Osteocyte (in vitro differentiated cells): ENCODE measurements at regions not wholly inside any gene's neighbourhood (a gene's known extent, or its start where the extent isn't known, plus 50 kb on each side); places are given as distances from the start of the nearest gene placed in this dataset.
"Not testable (repeated sequence)": the region's sequence is repeated elsewhere in the genome, so short reads cannot be mapped to it uniquely, and the experiment has no call there.

Source experiments
- DNase-seq: peaks from one replicate; pipeline ENCODE4 v3.0.0; 2021; ENCODE audit warnings: mixed read lengths; ENCODE audit not compliant: unreplicated experiment; ENCODE audit errors: extremely low spot score
- H3K27ac Mint-ChIP-seq: one replicate; pipeline ENCODE4 v1.8.0; 2021; ENCODE audit warnings: mild to moderate bottlenecking, mixed read lengths; ENCODE audit not compliant: unreplicated experiment
- H3K27me3 Mint-ChIP-seq: one replicate; pipeline ENCODE4 v1.8.0; 2021; ENCODE audit warnings: mixed read lengths; ENCODE audit not compliant: unreplicated experiment
- H3K36me3 Mint-ChIP-seq: one replicate; pipeline ENCODE4 v1.8.0; 2021; ENCODE audit warnings: mixed read lengths; ENCODE audit not compliant: unreplicated experiment
- H3K4me1 Mint-ChIP-seq: one replicate; pipeline ENCODE4 v1.8.0; 2021; ENCODE audit warnings: mixed read lengths; ENCODE audit not compliant: unreplicated experiment
- H3K4me3 Mint-ChIP-seq: one replicate; pipeline ENCODE4 v1.8.0; 2021; ENCODE audit warnings: mild to moderate bottlenecking, moderate library complexity, mixed read lengths; ENCODE audit not compliant: unreplicated experiment
- H3K9me3 Mint-ChIP-seq: one replicate; pipeline ENCODE4 v1.8.0; 2021; ENCODE audit warnings: mixed read lengths; ENCODE audit not compliant: unreplicated experiment
- TF ChIP-seq, protein P1 (sequence below): fragments of 200-600 bp; sonication (generic); IDR thresholded peaks from 2 replicates; pipeline ENCODE4 v1.5.0; 2021; ENCODE audit warnings: antibody characterized with exemption, mild to moderate bottlenecking, moderate library complexity

DNA sequence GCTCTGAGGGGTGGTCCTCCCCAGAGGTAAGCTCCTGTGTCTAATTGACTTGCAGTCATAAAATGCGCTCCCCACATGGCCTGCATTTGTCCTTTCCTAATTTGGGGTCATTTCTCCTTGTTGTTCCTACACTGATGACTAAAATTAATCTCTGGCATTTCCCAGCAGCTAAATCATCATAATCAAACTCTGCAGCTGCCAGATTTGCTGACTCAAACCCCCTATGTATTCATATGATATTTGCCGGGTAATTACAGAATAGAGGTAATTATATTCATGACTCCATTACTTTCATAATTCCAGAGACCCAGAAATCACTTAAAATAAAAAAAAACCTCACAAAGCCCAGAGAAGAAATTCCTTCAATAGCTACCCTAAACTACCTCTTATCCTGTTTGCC, 331.4 kb upstream of the KLHL29 start:
- peaks cover 3% of the 10 kb centered on the region for H3K9me3 Mint-ChIP-seq
- TF ChIP-seq, protein P1, sequence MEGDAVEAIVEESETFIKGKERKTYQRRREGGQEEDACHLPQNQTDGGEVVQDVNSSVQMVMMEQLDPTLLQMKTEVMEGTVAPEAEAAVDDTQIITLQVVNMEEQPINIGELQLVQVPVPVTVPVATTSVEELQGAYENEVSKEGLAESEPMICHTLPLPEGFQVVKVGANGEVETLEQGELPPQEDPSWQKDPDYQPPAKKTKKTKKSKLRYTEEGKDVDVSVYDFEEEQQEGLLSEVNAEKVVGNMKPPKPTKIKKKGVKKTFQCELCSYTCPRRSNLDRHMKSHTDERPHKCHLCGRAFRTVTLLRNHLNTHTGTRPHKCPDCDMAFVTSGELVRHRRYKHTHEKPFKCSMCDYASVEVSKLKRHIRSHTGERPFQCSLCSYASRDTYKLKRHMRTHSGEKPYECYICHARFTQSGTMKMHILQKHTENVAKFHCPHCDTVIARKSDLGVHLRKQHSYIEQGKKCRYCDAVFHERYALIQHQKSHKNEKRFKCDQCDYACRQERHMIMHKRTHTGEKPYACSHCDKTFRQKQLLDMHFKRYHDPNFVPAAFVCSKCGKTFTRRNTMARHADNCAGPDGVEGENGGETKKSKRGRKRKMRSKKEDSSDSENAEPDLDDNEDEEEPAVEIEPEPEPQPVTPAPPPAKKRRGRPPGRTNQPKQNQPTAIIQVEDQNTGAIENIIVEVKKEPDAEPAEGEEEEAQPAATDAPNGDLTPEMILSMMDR: no peak
- no peaks in the 10 kb centered on the region for H3K27me3 Mint-ChIP-seq
- H3K4me1 Mint-ChIP-seq: no peaks in the 10 kb centered on the region
- no peak overlapping the region for H3K4me3 Mint-ChIP-seq
- no peak overlapping the region for H3K27ac Mint-ChIP-seq
- no peaks in the 10 kb centered on the region for H3K36me3 Mint-ChIP-seq
- no peak for DNase-seq

DNA sequence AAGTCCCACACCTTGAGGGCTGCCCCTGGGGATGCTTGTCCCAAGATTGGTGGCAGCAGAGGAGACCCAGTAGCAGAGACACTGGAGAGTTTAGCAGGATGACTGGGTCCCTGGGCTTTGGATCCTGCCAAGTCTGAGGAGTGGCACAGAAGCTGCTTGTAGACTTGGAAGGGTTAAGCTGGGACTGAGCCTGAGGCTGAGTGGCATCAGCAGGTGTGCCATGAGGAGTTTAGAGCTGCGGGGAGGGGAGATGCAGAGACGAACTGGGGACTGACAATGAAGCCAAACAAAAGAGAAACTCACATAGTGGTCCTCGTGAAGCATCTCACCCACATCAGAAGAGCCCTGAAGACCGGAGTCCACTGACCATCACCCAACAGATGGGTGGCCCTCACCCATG, 329.7 kb upstream of the KLHL29 start:
- Mint-ChIP-seq H3K9me3 (peaks cover 3% of the 10 kb centered on the region), H3K27me3 (no peaks in the 10 kb centered on the region), H3K4me3 (no peak overlapping the region), H3K4me1 (no peaks in the 10 kb centered on the region), H3K27ac (no peak overlapping the region), H3K36me3 (no peaks in the 10 kb centered on the region)
- TF ChIP-seq, protein P1: no peak
- DNase-seq: no peak

DNA sequence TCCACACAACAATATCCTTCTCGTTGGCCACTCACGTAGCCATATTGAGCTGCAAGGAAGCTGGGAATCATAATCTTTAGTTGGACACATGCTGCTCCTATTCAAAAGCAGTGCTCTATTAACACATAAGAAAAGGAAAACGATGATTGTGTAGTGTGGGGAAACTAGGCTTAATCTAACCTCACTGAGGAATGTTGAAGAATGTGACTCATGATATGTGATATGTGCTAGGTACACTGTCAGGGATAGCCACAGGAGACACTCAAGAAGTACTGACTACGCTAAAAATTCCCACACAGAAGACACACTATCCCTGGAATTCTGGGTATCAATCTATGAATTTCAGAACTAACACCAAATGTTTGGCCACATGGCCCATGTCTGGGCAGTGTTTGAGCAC, 328.1 kb upstream of the KLHL29 start:
- not testable (repeated sequence) for H3K4me1 Mint-ChIP-seq, H3K27ac Mint-ChIP-seq, H3K36me3 Mint-ChIP-seq, H3K4me3 Mint-ChIP-seq, H3K9me3 Mint-ChIP-seq, H3K27me3 Mint-ChIP-seq, DNase-seq

DNA sequence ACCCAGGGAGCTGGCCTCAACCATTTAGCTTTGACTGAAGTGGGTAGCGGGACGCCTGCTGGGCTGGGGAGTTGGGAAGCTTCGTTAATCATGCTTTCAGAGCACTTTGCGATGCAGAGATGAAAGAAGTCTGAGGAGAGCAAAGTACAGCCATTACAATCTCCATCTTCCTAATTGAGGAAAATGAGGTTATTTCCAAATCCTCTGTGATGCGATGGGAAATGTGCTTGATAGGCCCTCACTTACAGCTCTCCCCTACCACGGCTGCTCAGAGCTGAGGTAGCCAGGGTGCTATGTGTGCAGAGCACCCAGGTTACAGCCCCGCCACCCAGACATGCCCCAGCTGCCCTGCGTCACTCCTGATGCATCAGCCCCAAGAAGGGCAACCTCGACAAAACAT, 326.5 kb upstream of the KLHL29 start:
- H3K27ac Mint-ChIP-seq: no peak overlapping the region
- H3K4me1 Mint-ChIP-seq: no peaks in the 10 kb centered on the region
- TF ChIP-seq, protein P1: no peak

DNA sequence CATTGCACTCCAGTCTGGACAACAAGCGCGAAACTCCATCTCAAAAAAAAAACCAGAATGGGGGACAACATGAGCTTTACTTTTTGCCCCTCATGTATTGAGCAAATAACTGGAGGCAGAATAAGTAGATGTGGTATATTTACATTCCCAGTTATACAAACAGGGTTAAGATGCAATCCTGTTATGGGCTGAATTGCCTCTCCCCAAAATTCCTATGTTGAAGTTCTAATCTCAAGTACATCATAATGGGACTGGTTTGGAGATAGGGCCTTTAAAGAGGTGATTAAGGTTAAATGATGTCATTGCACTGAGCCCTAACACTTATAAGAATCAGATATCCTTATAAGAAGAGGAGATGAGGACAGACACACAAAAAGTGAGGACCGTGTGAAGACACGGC, 319.8 kb upstream of the KLHL29 start:
- no peaks in the 10 kb centered on the region for H3K27me3 Mint-ChIP-seq
- TF ChIP-seq, protein P1: no peak
- H3K36me3 Mint-ChIP-seq: no peaks in the 10 kb centered on the region
- no peaks in the 10 kb centered on the region for H3K4me1 Mint-ChIP-seq
- no peak overlapping the region for H3K27ac Mint-ChIP-seq
- peaks cover 23% of the 10 kb centered on the region for H3K9me3 Mint-ChIP-seq
- DNase-seq: no peak
- H3K4me3 Mint-ChIP-seq: no peak overlapping the region

More for the DNA sequence above, 326.5 kb upstream of the KLHL29 start:
- no peaks in the 10 kb centered on the region for H3K27me3 Mint-ChIP-seq
- DNase-seq: no peak
- peaks cover 3% of the 10 kb centered on the region for H3K9me3 Mint-ChIP-seq
- H3K36me3 Mint-ChIP-seq: no peaks in the 10 kb centered on the region
- H3K4me3 Mint-ChIP-seq: no peak overlapping the region

DNA sequence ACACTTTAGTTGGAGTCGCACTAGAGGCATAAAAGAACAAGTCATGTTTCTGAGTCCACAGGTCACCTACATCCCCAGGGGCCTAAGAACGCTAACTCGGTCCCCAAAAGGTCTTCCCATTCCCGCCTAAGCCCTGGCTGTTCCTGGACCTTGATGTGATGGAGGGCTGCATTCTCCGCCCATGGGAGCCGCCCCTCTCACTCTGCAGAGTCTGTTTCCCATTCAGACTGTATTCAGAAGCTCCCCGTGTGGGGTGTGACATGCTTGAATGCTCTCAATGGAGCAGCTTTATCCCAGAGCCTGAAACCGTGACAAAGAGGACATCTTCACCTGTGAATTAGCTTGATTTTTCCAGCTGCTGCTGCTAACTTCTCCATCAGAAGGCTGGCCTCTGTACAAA, 319.0 kb upstream of the KLHL29 start:
- Mint-ChIP-seq H3K27me3 (no peaks in the 10 kb centered on the region), H3K9me3 (peaks cover 27% of the 10 kb centered on the region), H3K4me1 (no peaks in the 10 kb centered on the region), H3K27ac (no peak overlapping the region), H3K36me3 (no peaks in the 10 kb centered on the region), H3K4me3 (no peak overlapping the region)
- no peak for DNase-seq
- TF ChIP-seq, protein P1: no peak
